GM12878 (cell line): ENCODE measurements at regions not wholly inside any gene's neighbourhood (a gene's known extent, or its start where the extent isn't known, plus 50 kb on each side); places are given as distances from the start of the nearest gene placed in this dataset.

Source experiments
- ATAC-seq: fragments of 200-7000 bp; cut with Tn5 transposase; 3 replicates; pipeline ENCODE4 v1.9.1; 2020; ENCODE audit warnings: mild to moderate bottlenecking, moderate library complexity
- BruUV-seq: library from RNA; stranded (reverse); fragments of 400-500 nt; replicated peaks from 2 replicates; lab custom pipeline; 2021; lab: Mats Ljungman, UMichigan
- CTCF ChIA-PET: fragments of 300-600 bp; sonication (Branson Sonifier 250); formaldehyde crosslinking; extraction: SDS; loops from one replicate; lab custom pipeline; 2021; ENCODE audit warnings: inconsistent platforms; lab: Yijun Ruan, JAX
- POLR2A ChIA-PET: fragments of 350-600 bp; formaldehyde crosslinking; extraction: SDS; loops from one replicate; lab custom pipeline; 2021; ENCODE audit warnings: inconsistent platforms; lab: Charles Lee
- RAD21 ChIA-PET: fragments of 300-600 bp; sonication (Branson Sonifier 250); formaldehyde crosslinking; loops from one replicate; lab custom pipeline; 2023; ENCODE audit warnings: antibody characterized with exemption; ENCODE audit not compliant: unreplicated experiment; lab: Charles Lee
- SMC1A ChIA-PET: fragments of 300-600 bp; sonication (Branson Sonifier 250); formaldehyde crosslinking; loops from one replicate; lab custom pipeline; 2023; ENCODE audit not compliant: unreplicated experiment, uncharacterized antibody; lab: Charles Lee
- DNase-seq: peaks from one replicate; pipeline ENCODE4 v3.0.0-alpha.2; 2011; ENCODE audit warnings: low read depth, low spot score
- FAIRE-seq: peaks from 3 replicates; lab custom pipeline; 2011; peaks lifted over from hg19 to GRCh38; lab: Jason Lieb, UNC
- H2AFZ ChIP-seq: 2 replicates; pipeline ENCODE4 v1.6.0; 2011; ENCODE audit warnings: low read depth, low read length, control low read depth; ENCODE audit not compliant: control insufficient read depth
- H3K27ac ChIP-seq: 2 replicates; pipeline ENCODE4 v1.5.1; 2011; ENCODE audit warnings: control low read depth; ENCODE audit not compliant: control insufficient read depth, insufficient read depth
- H3K27me3 ChIP-seq, 2 experiments: replicated peaks in 1 of 2; 2 replicates each; pipeline versions ENCODE4 v1.6.0 to v1.6.1; 2011; ENCODE audit warnings: low read length in 1 of 2; ENCODE audit not compliant: control insufficient read depth in 2 of 2, insufficient read depth in 2 of 2
- H3K36me3 ChIP-seq, 2 experiments: 2 replicates each; pipeline ENCODE4 v1.5.1; 2011; ENCODE audit warnings: low read length in 1 of 2; ENCODE audit not compliant: control insufficient read depth in 2 of 2, insufficient read depth in 2 of 2
- H3K4me1 ChIP-seq: 2 replicates; pipeline ENCODE4 v1.6.1; 2011; ENCODE audit warnings: mild to moderate bottlenecking, low read length, moderate library complexity, mixed read lengths; ENCODE audit not compliant: control insufficient read depth, insufficient read depth
- H3K4me2 ChIP-seq: 2 replicates; pipeline ENCODE4 v1.6.0; 2011; ENCODE audit warnings: control low read depth; ENCODE audit not compliant: control insufficient read depth, insufficient read depth
- H3K4me3 ChIP-seq: fragments of 200-600 bp; sonication (generic); 2 replicates; pipeline ENCODE4 v1.5.1; 2016
- H3K79me2 ChIP-seq: 2 replicates; pipeline ENCODE4 v1.6.0; 2011; ENCODE audit warnings: low read length; ENCODE audit not compliant: control insufficient read depth, insufficient read depth
- H3K9ac ChIP-seq: 2 replicates; pipeline ENCODE4 v1.8.0; 2011; ENCODE audit warnings: low read length, control low read depth, mixed read lengths; ENCODE audit not compliant: control insufficient read depth, insufficient read depth
- H3K9me3 ChIP-seq: replicated peaks from 3 replicates; pipeline ENCODE4 v1.5.1; 2011; ENCODE audit warnings: mild to moderate bottlenecking, low read length; ENCODE audit not compliant: control insufficient read depth, insufficient read depth
- H4K20me1 ChIP-seq: 2 replicates; pipeline ENCODE4 v1.6.0; 2011; ENCODE audit not compliant: control insufficient read depth, insufficient read depth
- SPI1 ChIP-seq: IDR thresholded peaks from 2 replicates; pipeline ENCODE4 v1.6.1; 2011; ENCODE audit warnings: low read depth, mild to moderate bottlenecking, low read length, moderate library complexity, borderline replicate concordance; ENCODE audit not compliant: insufficient read depth
- SREBF2 ChIP-seq: IDR thresholded peaks from 2 replicates; pipeline ENCODE4 v1.6.1; 2012; ENCODE audit warnings: mild to moderate bottlenecking, low read length
- TCF3 ChIP-seq: IDR thresholded peaks from 2 replicates; pipeline ENCODE4 v1.6.1; 2012; ENCODE audit warnings: low read depth, mild to moderate bottlenecking, low read length, borderline replicate concordance; ENCODE audit not compliant: insufficient read depth
- YY1 ChIP-seq: IDR thresholded peaks from 2 replicates; pipeline ENCODE4 v1.6.1; 2011; ENCODE audit warnings: low read depth, mild to moderate bottlenecking, low read length
- ZNF207 ChIP-seq: fragments of 450-650 bp; IDR thresholded peaks from 2 replicates; pipeline ENCODE4 v1.6.1; 2014; ENCODE audit warnings: antibody characterized with exemption, mild to moderate bottlenecking, borderline replicate concordance
- WGBS: methylation state at CpG from one replicate; pipeline ENCODE4 v1.1.6; 2016; ENCODE audit warnings: low lambda C conversion rate; ENCODE audit not compliant: insufficient replicate concordance, insufficient coverage; ENCODE audit errors: missing lambda C conversion rate; 5-methylcytosine and 5-hydroxymethylcytosine counted together
- in situ Hi-C: fragments of 300-500 bp; cut with MboI; formaldehyde crosslinking; loops from 9 replicates; pipeline ENCODE4 v1.14.3; 2018; ENCODE audit warnings: mixed read lengths
- intact Hi-C: fragments of 100-400 bp; cut with micrococcal nuclease; formaldehyde crosslinking; loops from one replicate; pipeline ENCODE4 v1.14.2; 2022; ENCODE audit not compliant: unreplicated experiment
- TF ChIP-seq, protein P1 (sequence below): IDR thresholded peaks from 2 replicates; pipeline ENCODE4 v1.6.1; 2012; ENCODE audit warnings: low read depth, low read length, improper control_type of control experiment

DNA sequence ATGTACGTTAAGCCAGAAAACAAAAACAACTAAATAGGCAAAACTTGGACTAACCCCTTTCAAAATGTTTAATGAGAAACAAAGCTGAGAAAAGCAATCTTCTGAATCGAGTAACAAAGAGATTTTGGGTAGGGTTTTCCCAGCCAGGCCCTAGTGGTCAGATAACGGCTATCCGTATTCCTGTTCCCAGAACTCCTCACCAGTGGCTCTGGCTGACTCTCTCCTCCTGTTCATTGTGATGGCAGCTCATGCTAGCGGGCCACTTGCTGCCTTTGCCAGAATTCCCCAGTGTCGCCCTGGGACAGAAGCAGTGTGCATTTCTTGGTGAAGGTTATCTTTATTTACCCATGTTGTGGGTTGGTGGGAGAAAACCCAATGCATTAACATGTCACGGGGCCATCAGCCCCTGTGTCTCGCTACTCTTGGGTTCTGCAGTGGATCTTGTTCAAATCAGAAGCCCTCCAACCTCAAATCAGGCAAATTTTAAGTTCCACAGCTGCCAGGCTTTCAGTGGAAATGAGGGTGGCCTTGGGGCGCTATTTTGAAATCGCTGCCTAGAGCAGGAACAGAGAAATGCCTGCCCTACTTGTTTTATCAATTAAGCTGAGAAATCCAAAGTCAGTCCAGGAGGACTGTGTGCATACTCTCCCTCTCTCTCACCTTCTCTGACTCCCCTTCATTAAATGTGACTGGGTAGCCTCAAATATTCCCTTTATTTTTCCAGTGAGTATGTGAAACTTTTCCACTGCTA lies 164.5 kb upstream of the NPVF start:
- Histone ChIP-seq H3K4me2 (no peak overlapping the region), H2AFZ (no peak overlapping the region), H3K36me3 (no peaks in the 10 kb centered on the region), H4K20me1 (no peaks in the 10 kb centered on the region), H3K4me1 (no peaks in the 10 kb centered on the region), H3K27me3 (peaks cover 0 to 3% of the 10 kb centered on the region in 2 experiments; a peak in 2 of 4 replicates), H3K9me3 (no peaks in the 10 kb centered on the region), H3K79me2 (no peaks in the 10 kb centered on the region), H3K9ac (no peak overlapping the region), H3K4me3 (no peak overlapping the region), H3K27ac (no peak overlapping the region)
- TF ChIP-seq SREBF2, result no peak
- TF ChIP-seq SPI1, result no peak
- TF ChIP-seq, protein P1, sequence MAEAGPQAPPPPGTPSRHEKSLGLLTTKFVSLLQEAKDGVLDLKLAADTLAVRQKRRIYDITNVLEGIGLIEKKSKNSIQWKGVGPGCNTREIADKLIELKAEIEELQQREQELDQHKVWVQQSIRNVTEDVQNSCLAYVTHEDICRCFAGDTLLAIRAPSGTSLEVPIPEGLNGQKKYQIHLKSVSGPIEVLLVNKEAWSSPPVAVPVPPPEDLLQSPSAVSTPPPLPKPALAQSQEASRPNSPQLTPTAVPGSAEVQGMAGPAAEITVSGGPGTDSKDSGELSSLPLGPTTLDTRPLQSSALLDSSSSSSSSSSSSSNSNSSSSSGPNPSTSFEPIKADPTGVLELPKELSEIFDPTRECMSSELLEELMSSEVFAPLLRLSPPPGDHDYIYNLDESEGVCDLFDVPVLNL, result no peak
- no peak for TF ChIP-seq ZNF207
- TF ChIP-seq YY1, result no peak
- TF ChIP-seq TCF3, result no peak
- CTCF ChIA-PET, result interaction anchor here (1.0 to 4.2 kb wide), 2 partner anchors 10 to 173 kb away, joined by 3 to 35 read pairs; no protein-coding TSS in a partner anchor
- RAD21 ChIA-PET, result interaction anchor here (1.4 kb wide), 1 partner anchor 459 kb away, joined by 5 read pairs; no protein-coding TSS in a partner anchor
- FAIRE-seq, result no peak
- no TSS peak for BruUV-seq
- POLR2A ChIA-PET, result no interaction called here
- no peak for DNase-seq
- in situ Hi-C loops, result loop anchor here (25.0 kb wide), 1 partner anchor 170 kb away; no protein-coding TSS in a partner anchor
- whole genome bisulfite sequencing, result 30% methylated on average over 10 of the region's 10 CpGs
- ATAC-seq, result no peak
- SMC1A ChIA-PET, result interaction anchor here (1.1 to 2.9 kb wide), 3 partner anchors 10 to 174 kb away, joined by 3 to 21 read pairs (median 9); no protein-coding TSS in a partner anchor
- intact Hi-C loops, result no loop called here
